GM21367 (cell line): ENCODE measurements at regions not wholly inside any gene's neighbourhood (a gene's known extent, or its start where the extent isn't known, plus 50 kb on each side); places are given as distances from the start of the nearest gene placed in this dataset.
"Not testable (repeated sequence)": the region's sequence is repeated elsewhere in the genome, so short reads cannot be mapped to it uniquely, and the experiment has no call there.

Experiments
- ATAC-seq: cut with Tn5 transposase; IDR thresholded peaks from one replicate; pipeline ENCODE4 v1.9.1; 2021; ENCODE audit not compliant: unreplicated experiment

- ATAC-seq: not testable (repeated sequence)
These were observed 248.6 kb upstream of the RHOBTB1 start for GRCh38 chr10:61192589-61192988.

- no peak for ATAC-seq
These were observed 248.1 kb upstream of the RHOBTB1 start for GRCh38 chr10:61192042-61192441.

- ATAC-seq: no peak
These were observed 245.9 kb upstream of the RHOBTB1 start for GRCh38 chr10:61189912-61190311.

- no peak for ATAC-seq
These were observed 244.7 kb upstream of the RHOBTB1 start for GRCh38 chr10:61188691-61189090.

GRCh38 chr10:61188101-61188500, 244.1 kb upstream of the RHOBTB1 start:
- ATAC-seq: no peak

- ATAC-seq: no peak
These were observed 243.6 kb upstream of the RHOBTB1 start for GRCh38 chr10:61187601-61188000.

GRCh38 chr10:61186408-61186807, 242.4 kb upstream of the RHOBTB1 start:
- ATAC-seq: no peak

- ATAC-seq: no peak
These were observed 240.4 kb upstream of the RHOBTB1 start for GRCh38 chr10:61184429-61184828.

GRCh38 chr10:61183967-61184366, 240.0 kb upstream of the RHOBTB1 start:
- no peak for ATAC-seq

GRCh38 chr10:61181832-61182231, 237.8 kb upstream of the RHOBTB1 start:
- ATAC-seq: no peak

GRCh38 chr10:61179771-61180170, 235.8 kb upstream of the RHOBTB1 start:
- no peak for ATAC-seq

- ATAC-seq: no peak
These were observed 232.4 kb upstream of the RHOBTB1 start for GRCh38 chr10:61176424-61176823.

GRCh38 chr10:61175316-61175715, 231.3 kb upstream of the RHOBTB1 start:
- ATAC-seq: no peak

- no peak for ATAC-seq
These were observed 229.5 kb upstream of the RHOBTB1 start for GRCh38 chr10:61173450-61173849.

- ATAC-seq: no peak
These were observed 228.4 kb upstream of the RHOBTB1 start for GRCh38 chr10:61172182-61172926.

GRCh38 chr10:61170594-61170993, 226.6 kb upstream of the RHOBTB1 start:
- no peak for ATAC-seq

GRCh38 chr10:61169294-61169693, 225.3 kb upstream of the RHOBTB1 start:
- no peak for ATAC-seq

GRCh38 chr10:61166489-61166888, 222.5 kb upstream of the RHOBTB1 start:
- no peak for ATAC-seq

GRCh38 chr10:61166065-61166464, 222.1 kb upstream of the RHOBTB1 start:
- no peak for ATAC-seq

GRCh38 chr10:61164458-61165160, 220.6 kb upstream of the RHOBTB1 start:
- no peak for ATAC-seq

GRCh38 chr10:61163403-61163802, 219.4 kb upstream of the RHOBTB1 start:
- ATAC-seq: no peak

- ATAC-seq: no peak
These were observed 216.3 kb upstream of the RHOBTB1 start for GRCh38 chr10:61160253-61160652.

GRCh38 chr10:61159253-61159652, 215.3 kb upstream of the RHOBTB1 start:
- ATAC-seq: no peak
